Head of caudate nucleus (tissue), 42 donors: ENCODE measurements at regions not wholly inside any gene's neighbourhood (a gene's known extent, or its start where the extent isn't known, plus 50 kb on each side); places are given as distances from the start of the nearest gene placed in this dataset.
A peak's percentile ranks its signal among the peaks of the same experiment; 100 is the strongest.

Source experiments
- DNase-seq, 42 donors: peaks; one replicate each; pipeline versions ENCODE4 v3.0.0 to v3.0.0-alpha.2; 2020 to 2021; ENCODE audit warnings: mixed read lengths in 7 of 42
- intact Hi-C: fragments of 100-400 bp; cut with DNase I; formaldehyde crosslinking; loops from one replicate; pipeline ENCODE4 v1.15.0; 2022

- DNase-seq, result peak in 5 of 42 donors; percentile 32 to 42 (median 39)
- intact Hi-C loops, result no loop called here
Observed at GRCh38 chr6:28585335-28585734, 59.7 kb downstream of the GPX5 start.

- DNase-seq, result peak in 8 of 42 donors; percentile 7 to 40 (median 14)
- intact Hi-C loops, result no loop called here
Observed at GRCh38 chr6:28586324-28586723, 60.6 kb downstream of the GPX5 start.

GRCh38 chr6:28586962-28587745, 61.5 kb downstream of the GPX5 start:
- peak; percentile 58 to 94 (median 80) for DNase-seq
- intact Hi-C loops, result no loop called here

- intact Hi-C loops, result no loop called here
- peak in 8 of 42 donors; percentile 7 to 35 (median 22) for DNase-seq
Observed at GRCh38 chr6:28587746-28588075, 62.0 kb downstream of the GPX5 start.

GRCh38 chr6:28588666-28589065, 63.0 kb downstream of the GPX5 start:
- no peak for DNase-seq
- intact Hi-C loops, result no loop called here

GRCh38 chr6:28589234-28589956, 63.7 kb downstream of the GPX5 start:
- intact Hi-C loops, result no loop called here
- DNase-seq, result peak; percentile 7 to 86 (median 52)

GRCh38 chr6:28589957-28590349, 64.3 kb downstream of the GPX5 start:
- intact Hi-C loops, result no loop called here
- peak in 1 of 42 donors; percentile 15 for DNase-seq

GRCh38 chr6:28597217-28597835, 71.6 kb downstream of the GPX5 start:
- DNase-seq, result peak in 31 of 42 donors; percentile 9 to 76 (median 40)

GRCh38 chr6:28597924-28598722, 72.4 kb downstream of the GPX5 start:
- intact Hi-C loops, result no loop called here
- DNase-seq, result peak in 6 of 42 donors; percentile 6 to 53 (median 18)

More at GRCh38 chr6:28597217-28597835, 71.6 kb downstream of the GPX5 start:
- intact Hi-C loops, result no loop called here

GRCh38 chr6:28598757-28599686, 73.3 kb downstream of the GPX5 start:
- no peak for DNase-seq
- intact Hi-C loops, result no loop called here

GRCh38 chr6:28600245-28600644, 74.6 kb downstream of the GPX5 start:
- DNase-seq, result no peak
- intact Hi-C loops, result no loop called here

GRCh38 chr6:28603891-28604290, 78.2 kb downstream of the GPX5 start:
- intact Hi-C loops, result no loop called here

GRCh38 chr6:28606424-28607391, 81.0 kb downstream of the GPX5 start:
- DNase-seq, result peak; percentile 27 to 85 (median 60)
- intact Hi-C loops, result no loop called here

More at GRCh38 chr6:28603891-28604290, 78.2 kb downstream of the GPX5 start:
- no peak for DNase-seq

GRCh38 chr6:28607990-28608389, 82.3 kb downstream of the GPX5 start:
- intact Hi-C loops, result no loop called here
- no peak for DNase-seq

- intact Hi-C loops, result no loop called here
- DNase-seq, result no peak
Observed at GRCh38 chr6:28609672-28610071, 84.0 kb downstream of the GPX5 start.

GRCh38 chr6:28615616-28615954, 89.9 kb downstream of the GPX5 start:
- intact Hi-C loops, result no loop called here

More at GRCh38 chr6:28615616-28615954, 89.9 kb downstream of the GPX5 start:
- no peak for DNase-seq
